ENCODE measurements at regions not wholly inside any gene's neighbourhood (a gene's known extent, or its start where the extent isn't known, plus 50 kb on each side); places are given as distances from the start of the nearest gene placed in this dataset.
A peak's percentile ranks its signal among the peaks of the same experiment; 100 is the strongest.

DNA sequence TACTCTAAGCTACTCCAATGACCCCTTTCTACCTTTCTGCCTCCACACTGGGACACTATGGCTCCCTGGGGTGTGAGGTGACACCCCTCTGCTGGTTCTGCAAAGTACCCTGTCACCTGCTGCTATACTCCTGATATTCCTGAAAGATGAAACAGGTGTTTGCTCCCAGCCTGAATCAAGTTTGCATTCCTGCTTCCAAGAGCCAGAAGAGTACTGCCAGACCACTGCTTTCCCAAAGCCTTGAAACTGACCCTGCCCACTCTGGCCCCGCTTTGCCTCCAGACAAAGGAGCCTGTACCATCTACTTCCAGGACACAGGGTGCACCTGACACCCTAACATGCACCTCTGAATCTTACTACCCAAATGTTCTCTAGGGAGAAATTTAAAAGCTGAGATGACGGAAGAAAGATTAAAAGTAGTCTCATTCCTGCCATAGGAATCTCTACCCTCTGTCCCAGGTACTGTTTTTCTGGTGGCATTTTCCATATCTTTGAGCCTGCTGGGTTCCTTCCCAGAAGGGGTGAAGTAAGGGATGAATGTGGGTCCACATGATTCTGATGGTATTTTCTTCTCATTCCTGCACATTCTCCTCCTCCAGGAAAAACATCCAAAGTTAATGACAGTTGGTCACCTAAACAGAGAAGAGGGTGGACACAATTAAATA, 70.3 kb upstream of the DUSP10 start:
- H3K27me3 Mint-ChIP-seq, result peaks cover 4% of the 10 kb centered on the region
- no peak overlapping the region for H3K4me3 Mint-ChIP-seq
- no peak for DNase-seq
- no peak overlapping the region for H3K27ac Mint-ChIP-seq
- peaks cover 38% of the 10 kb centered on the region for H3K4me1 Mint-ChIP-seq
- H3K36me3 Mint-ChIP-seq (ENCODE audit: low read depth), result peaks cover 1% of the 10 kb centered on the region
- ATAC-seq, result no peak
- peaks cover 8% of the 10 kb centered on the region for H3K9me3 Mint-ChIP-seq

DNA sequence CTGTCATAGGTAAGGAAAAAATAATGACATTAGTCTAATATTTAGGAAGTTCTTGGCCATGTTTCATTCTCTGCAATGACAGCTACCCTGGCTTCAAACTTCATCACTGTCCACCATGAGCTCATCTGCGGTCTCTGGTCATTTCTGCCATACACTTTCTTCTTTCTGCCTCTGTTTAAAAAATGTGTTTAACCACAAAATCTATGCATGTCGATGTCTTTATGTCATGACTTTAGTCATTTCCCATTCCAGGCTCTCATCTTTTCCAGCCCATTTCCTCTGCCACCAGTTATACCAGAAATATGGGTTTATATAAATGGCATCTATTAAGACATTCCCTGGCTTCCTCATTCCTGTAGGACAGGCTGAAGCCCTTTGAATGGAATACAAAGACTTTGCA, 68.5 kb upstream of the DUSP10 start:
- peak overlapping the region; percentile 84 for H3K27ac Mint-ChIP-seq
- ATAC-seq (peak; percentile 33), DNase-seq (no peak)
- H3K27me3 Mint-ChIP-seq, result peaks cover 4% of the 10 kb centered on the region
- H3K9me3 Mint-ChIP-seq, result peaks cover 8% of the 10 kb centered on the region
- peaks cover 1% of the 10 kb centered on the region for H3K36me3 Mint-ChIP-seq (ENCODE audit: low read depth)
- peak overlapping the region; percentile 58 for H3K4me3 Mint-ChIP-seq
- H3K4me1 Mint-ChIP-seq, result peaks cover 51% of the 10 kb centered on the region

DNA sequence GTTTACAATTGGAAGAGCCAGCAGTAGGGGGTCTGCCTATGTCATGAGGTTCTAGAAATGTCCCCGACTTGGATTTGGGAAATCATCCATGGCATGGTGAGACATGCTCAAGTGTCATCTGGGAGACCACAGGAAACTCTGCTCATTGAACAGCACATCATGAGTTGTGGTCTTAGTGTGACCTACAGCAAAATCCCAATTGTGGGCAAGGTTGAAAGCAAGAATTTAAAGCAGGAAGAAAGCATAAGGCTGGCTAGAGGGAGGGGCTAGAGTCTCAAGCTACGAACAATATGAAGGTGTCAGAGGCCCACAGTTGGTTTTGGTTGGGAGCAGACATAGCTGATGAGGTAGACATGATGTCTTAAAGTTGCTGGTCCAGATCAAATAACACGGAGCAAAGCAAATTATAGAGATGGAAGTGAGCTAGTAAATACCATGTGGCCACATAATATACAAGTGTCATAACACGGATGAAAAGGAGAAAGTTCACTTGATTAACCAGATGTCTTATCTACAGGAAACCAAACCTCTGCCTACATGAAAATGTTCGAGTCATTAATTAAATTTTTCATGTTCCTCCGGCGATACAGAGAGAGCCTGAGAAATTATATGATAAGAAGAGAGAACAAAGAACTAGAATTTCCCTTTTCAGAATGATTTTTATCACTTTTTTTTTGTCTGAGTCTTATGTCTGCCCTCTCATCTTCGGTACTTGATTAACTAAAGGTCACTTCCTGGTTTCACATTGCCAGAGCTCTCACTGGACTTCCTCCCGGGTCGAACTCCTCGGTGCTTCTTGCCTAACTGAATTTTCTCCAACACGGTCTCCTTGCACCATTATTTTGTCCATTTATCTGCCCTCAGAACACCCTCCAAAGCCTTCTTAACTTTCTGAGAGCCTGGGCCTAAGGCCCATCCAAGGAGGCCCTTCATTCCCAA, 67.5 kb upstream of the DUSP10 start:
- H3K4me3 Mint-ChIP-seq, result peak overlapping the region; percentile 31
- DNase-seq (no peak), ATAC-seq (peak; percentile 78)
- peaks cover 4% of the 10 kb centered on the region for H3K27me3 Mint-ChIP-seq
- H3K36me3 Mint-ChIP-seq (ENCODE audit: low read depth), result peaks cover 1% of the 10 kb centered on the region
- peaks cover 59% of the 10 kb centered on the region for H3K4me1 Mint-ChIP-seq
- peaks cover 8% of the 10 kb centered on the region for H3K9me3 Mint-ChIP-seq
- peak overlapping the region; percentile 84 for H3K27ac Mint-ChIP-seq

DNA sequence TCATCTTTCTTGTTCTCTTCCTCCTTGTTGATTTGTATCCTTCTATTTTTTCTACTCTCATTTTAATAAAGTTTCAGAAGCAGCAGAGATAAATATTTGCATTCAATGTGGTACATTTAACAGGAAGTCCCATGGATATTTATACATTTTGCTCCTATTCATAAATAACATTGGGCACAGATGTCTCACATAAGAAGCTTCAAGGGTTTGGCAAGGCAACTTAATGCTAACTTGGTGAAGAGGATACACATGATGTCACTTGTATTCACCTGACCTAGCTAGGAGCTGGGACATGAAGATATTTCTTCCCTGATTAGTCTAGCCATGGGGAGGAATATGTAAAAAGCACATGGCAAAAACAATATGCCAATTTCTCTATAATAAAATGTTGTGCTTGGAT, 65.1 kb upstream of the DUSP10 start:
- H3K4me3 Mint-ChIP-seq, result no peak overlapping the region
- ATAC-seq, result no peak

DNA sequence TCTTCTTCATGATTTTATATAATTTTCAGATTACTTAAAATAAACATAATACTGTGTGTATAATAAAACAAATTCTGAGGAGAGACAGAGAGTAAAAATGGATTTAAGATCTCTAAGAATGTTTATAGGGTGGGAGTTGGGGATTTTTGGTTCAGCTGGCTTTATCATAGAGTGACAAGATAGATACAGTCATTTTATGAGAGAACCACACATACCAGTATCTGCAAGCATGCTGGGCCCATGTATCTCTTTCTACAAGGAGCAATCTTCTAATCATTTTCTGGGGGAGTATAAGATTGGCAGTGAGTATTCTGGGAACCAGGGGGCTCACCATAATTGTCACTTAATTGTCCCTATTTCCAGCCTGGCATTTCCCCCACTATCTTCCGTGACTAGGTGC, 64.3 kb upstream of the DUSP10 start:
- H3K27me3 Mint-ChIP-seq, result no peaks in the 10 kb centered on the region
- H3K4me3 Mint-ChIP-seq, result no peak overlapping the region
- DNase-seq (no peak), ATAC-seq (no peak)
- H3K27ac Mint-ChIP-seq, result no peak overlapping the region
- peaks cover 8% of the 10 kb centered on the region for H3K9me3 Mint-ChIP-seq
- peaks cover 1% of the 10 kb centered on the region for H3K36me3 Mint-ChIP-seq (ENCODE audit: low read depth)
- peaks cover 67% of the 10 kb centered on the region for H3K4me1 Mint-ChIP-seq

More for the DNA sequence above, 65.1 kb upstream of the DUSP10 start:
- peaks cover 1% of the 10 kb centered on the region for H3K36me3 Mint-ChIP-seq (ENCODE audit: low read depth)
- no peak overlapping the region for H3K27ac Mint-ChIP-seq
- no peak for DNase-seq
- peaks cover 8% of the 10 kb centered on the region for H3K9me3 Mint-ChIP-seq
- peaks cover 64% of the 10 kb centered on the region for H3K4me1 Mint-ChIP-seq
- no peaks in the 10 kb centered on the region for H3K27me3 Mint-ChIP-seq

DNA sequence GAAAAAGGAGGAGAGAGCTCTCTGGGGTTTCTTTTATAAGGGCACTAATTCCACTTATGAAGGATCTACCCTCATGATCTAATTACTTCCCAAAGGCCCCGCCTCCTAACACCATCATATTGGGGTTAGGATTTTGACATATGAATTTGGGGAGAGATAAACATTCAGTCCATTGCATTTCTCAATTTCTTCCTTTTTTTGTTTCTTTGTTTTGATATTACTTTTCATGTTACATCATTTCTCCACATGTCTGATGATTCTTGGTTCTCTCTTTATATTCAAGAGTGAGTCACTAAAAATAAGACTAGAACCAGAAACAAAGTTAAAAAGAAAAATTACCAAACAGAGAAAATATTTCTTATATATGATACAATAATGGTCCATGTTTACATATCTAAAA, 63.2 kb upstream of the DUSP10 start:
- Mint-ChIP-seq H3K36me3 (ENCODE audit: low read depth) (peaks cover 3% of the 10 kb centered on the region), H3K4me3 (no peak overlapping the region), H3K4me1 (peaks cover 61% of the 10 kb centered on the region), H3K9me3 (peaks cover 12% of the 10 kb centered on the region), H3K27me3 (no peaks in the 10 kb centered on the region), H3K27ac (no peak overlapping the region)
- DNase-seq (no peak), ATAC-seq (no peak)

DNA sequence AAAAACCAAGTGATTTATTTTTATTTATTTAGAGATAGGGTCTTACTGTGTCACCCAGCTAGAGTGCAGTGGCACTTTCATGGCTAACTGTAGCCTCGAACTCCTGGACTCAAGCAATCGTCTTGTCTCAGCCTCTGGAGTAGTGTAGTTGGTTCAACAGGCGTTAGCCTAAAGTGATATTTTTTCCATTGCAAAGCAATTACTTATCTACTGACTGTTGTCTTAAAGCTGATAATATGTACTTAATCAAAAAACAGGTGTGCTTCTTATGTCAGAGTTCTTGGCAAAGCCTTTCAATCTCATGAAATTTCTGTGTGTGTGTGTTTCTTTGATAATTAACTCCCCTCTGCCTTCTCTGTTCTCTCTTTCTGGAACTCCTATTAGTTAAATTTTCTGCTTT, 62.4 kb upstream of the DUSP10 start:
- H3K4me1 Mint-ChIP-seq, result peaks cover 54% of the 10 kb centered on the region
- ATAC-seq, result no peak
- peaks cover 16% of the 10 kb centered on the region for H3K9me3 Mint-ChIP-seq
- H3K4me3 Mint-ChIP-seq, result no peak overlapping the region
- DNase-seq, result no peak
- peaks cover 6% of the 10 kb centered on the region for H3K36me3 Mint-ChIP-seq (ENCODE audit: low read depth)
- no peaks in the 10 kb centered on the region for H3K27me3 Mint-ChIP-seq
- no peak overlapping the region for H3K27ac Mint-ChIP-seq

DNA sequence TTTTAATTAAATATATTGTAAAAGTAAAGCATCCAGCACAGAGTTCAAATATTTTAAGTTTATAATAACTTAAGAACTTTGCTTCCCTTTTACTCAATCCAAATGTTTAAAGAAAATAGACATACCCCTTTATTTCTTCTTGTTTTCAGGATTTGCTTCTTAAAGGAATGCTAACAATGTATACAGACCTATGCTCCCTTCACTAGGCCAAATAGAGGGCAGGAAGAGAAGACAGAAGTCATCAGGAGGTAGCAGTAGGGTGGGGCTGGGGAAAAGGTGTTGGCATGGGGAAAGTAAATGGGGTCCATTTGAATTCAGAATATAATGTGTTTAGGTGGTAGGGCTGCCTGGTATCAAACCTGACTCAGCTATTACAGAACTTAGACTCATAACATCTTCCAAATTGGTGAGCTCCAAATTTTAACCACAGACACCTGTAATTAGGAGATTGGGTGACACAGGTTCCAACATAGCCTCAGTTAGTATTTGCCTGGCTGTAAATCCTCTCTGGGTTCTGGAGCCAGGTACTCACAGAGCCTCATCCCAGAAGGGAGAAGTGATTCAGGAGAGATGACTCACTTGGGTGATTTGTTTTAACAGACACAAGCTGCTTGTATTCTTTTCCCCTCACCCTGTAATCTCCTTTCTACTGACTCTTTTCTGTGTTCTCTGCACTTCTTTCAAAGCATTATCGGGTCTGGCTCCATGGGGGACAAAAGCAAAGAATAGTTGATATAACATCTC, 60.1 kb upstream of the DUSP10 start:
- H3K4me3 Mint-ChIP-seq, result no peak overlapping the region
- ATAC-seq (peak; percentile 61), DNase-seq (no peak)
- H3K27ac Mint-ChIP-seq, result no peak overlapping the region
- peaks cover 38% of the 10 kb centered on the region for H3K4me1 Mint-ChIP-seq
- H3K27me3 Mint-ChIP-seq, result no peaks in the 10 kb centered on the region
- H3K36me3 Mint-ChIP-seq (ENCODE audit: low read depth), result peaks cover 8% of the 10 kb centered on the region
- peaks cover 12% of the 10 kb centered on the region for H3K9me3 Mint-ChIP-seq

DNA sequence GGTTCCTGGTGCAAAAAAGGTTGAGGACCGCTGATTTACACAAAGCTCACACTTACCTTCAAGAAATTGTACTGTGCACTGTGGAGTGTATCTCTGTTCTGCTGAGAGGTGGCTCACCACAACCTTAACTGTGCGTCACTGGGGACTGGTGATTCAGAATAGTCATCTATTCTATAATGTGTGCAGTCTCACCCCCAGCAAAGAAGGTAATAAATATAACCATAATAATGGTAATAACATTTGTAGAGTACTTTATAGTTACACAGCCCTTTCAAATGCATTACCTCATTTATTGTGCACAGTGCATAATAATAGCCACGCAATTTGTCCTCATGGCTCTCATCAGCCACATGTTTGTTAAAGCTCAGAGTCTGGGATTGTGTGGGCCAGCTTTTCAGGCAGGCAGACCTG, 59.4 kb upstream of the DUSP10 start:
- peaks cover 12% of the 10 kb centered on the region for H3K9me3 Mint-ChIP-seq
- no peak overlapping the region for H3K4me3 Mint-ChIP-seq
- no peak overlapping the region for H3K27ac Mint-ChIP-seq
- DNase-seq (no peak), ATAC-seq (peak; percentile 88)
- H3K27me3 Mint-ChIP-seq, result no peaks in the 10 kb centered on the region
- H3K4me1 Mint-ChIP-seq, result peaks cover 38% of the 10 kb centered on the region
- peaks cover 8% of the 10 kb centered on the region for H3K36me3 Mint-ChIP-seq (ENCODE audit: low read depth)

DNA sequence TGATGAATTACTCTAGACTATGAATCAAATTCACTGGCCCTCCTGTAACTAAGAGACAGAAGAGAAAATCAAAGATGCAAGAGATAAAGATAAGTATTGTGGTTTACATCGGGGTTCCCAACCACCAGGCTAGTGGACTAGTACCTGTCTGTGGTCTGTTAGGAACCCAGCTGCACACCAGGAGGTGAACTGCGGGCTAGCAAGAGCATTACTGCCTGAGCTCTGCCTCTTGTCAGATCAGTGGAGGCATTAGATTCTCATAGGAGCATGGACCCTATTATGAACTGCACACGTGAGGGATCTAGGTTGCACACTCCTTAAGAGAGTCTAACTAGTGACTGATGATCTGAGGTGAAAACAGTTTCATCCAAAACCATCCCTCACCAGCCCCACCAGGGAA, 58.9 kb upstream of the DUSP10 start:
- ATAC-seq (peak; percentile 53), DNase-seq (no peak)
- Mint-ChIP-seq H3K4me1 (peaks cover 41% of the 10 kb centered on the region), H3K27ac (no peak overlapping the region), H3K27me3 (no peaks in the 10 kb centered on the region), H3K36me3 (ENCODE audit: low read depth) (peaks cover 8% of the 10 kb centered on the region), H3K9me3 (peaks cover 12% of the 10 kb centered on the region), H3K4me3 (no peak overlapping the region)

DNA sequence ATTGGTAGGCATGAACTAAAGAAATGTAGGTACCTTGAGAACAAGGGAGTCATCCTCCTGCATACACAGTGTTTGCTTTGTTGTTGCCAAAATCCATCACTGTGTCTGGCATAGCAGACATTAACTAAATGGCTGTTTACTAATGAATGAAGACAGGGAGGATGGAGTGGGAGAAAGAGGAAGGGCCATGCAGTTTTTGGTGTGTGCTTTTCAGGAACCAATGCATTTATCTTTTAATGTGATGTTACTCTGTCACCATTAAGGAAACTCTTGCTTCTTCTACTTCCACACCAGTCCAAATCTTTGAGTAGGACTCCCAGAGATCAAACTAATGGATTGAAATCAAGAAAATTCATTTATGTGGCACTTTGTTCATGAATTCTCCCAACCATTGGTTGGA, 55.6 kb upstream of the DUSP10 start:
- Mint-ChIP-seq H3K4me1 (peaks cover 63% of the 10 kb centered on the region), H3K36me3 (ENCODE audit: low read depth) (peaks cover 10% of the 10 kb centered on the region), H3K4me3 (no peak overlapping the region), H3K27me3 (peaks cover 2% of the 10 kb centered on the region), H3K9me3 (peaks cover 14% of the 10 kb centered on the region), H3K27ac (no peak overlapping the region)
- DNase-seq (no peak), ATAC-seq (no peak)

DNA sequence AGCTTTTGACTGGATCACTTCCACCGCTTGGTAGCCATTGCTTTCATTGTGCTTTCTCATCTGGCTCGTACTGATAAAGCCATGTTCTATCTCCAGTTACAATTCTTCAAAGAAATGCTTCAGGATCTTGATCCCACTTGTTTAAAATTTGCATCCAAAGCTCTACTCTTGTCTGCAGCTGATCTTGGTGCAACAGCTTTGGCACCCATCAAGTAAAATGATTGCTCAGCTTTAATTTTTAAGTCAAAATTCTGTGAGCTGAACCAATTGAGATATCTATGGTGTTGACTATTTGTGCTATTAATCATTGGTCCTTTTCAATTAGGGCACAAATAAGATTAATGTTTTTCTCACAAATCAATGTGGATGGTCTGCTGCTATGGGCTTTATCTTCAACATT, 54.8 kb upstream of the DUSP10 start:
- H3K27me3 Mint-ChIP-seq, result peaks cover 2% of the 10 kb centered on the region
- peaks cover 14% of the 10 kb centered on the region for H3K9me3 Mint-ChIP-seq
- no peak overlapping the region for H3K27ac Mint-ChIP-seq
- DNase-seq (no peak), ATAC-seq (no peak)
- no peak overlapping the region for H3K4me3 Mint-ChIP-seq
- peaks cover 10% of the 10 kb centered on the region for H3K36me3 Mint-ChIP-seq (ENCODE audit: low read depth)
- H3K4me1 Mint-ChIP-seq, result peaks cover 63% of the 10 kb centered on the region

DNA sequence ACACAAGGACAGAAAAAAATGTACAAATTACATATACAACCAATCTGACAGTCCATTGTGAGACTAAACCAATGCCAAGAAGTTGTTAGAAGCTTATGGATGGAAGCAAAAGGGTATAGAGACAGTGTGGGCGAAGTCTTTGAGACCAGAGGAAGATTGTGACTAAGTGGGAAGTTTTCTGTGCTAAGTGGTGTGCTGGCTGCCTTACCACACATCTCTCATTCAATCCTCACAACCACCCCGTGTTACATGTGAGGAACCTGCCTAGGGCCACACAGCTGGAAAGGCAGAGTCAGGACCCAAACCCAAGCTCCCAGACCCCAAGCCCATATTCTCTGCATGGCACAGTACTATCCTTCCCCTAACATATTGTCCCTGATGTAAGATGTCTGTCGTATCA, 53.5 kb upstream of the DUSP10 start:
- peaks cover 60% of the 10 kb centered on the region for H3K4me1 Mint-ChIP-seq
- ATAC-seq (peak; percentile 73), DNase-seq (peak; percentile 41)
- peak overlapping the region; percentile 89 for H3K27ac Mint-ChIP-seq
- peak overlapping the region; percentile 65 for H3K4me3 Mint-ChIP-seq
- peaks cover 13% of the 10 kb centered on the region for H3K9me3 Mint-ChIP-seq
- H3K36me3 Mint-ChIP-seq (ENCODE audit: low read depth), result peaks cover 9% of the 10 kb centered on the region
- peaks cover 2% of the 10 kb centered on the region for H3K27me3 Mint-ChIP-seq

DNA sequence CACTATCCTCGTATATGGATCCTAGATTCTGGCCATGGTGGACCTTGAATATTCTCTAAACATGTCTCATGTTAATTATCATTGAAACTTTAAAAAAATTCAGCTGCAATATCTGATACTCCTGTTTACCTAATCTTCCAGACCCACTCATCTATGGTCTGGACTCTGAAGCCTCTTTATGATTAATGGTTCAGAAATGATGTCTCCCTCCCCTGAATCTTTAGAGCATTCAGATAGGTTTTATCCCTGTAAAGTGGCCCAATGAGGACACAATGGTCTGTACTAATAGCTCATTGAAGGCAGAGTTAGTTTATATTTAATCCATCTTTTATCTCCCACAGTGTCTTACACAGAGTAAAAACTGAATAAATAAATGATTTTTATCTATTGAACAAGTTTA, 53.0 kb upstream of the DUSP10 start:
- DNase-seq, result no peak
- H3K4me3 Mint-ChIP-seq, result peak overlapping the region; percentile 65
- peaks cover 7% of the 10 kb centered on the region for H3K36me3 Mint-ChIP-seq (ENCODE audit: low read depth)
- no peak for ATAC-seq
- H3K4me1 Mint-ChIP-seq, result peaks cover 60% of the 10 kb centered on the region
- H3K9me3 Mint-ChIP-seq, result peaks cover 11% of the 10 kb centered on the region
- H3K27ac Mint-ChIP-seq, result peak overlapping the region; percentile 89
- peaks cover 2% of the 10 kb centered on the region for H3K27me3 Mint-ChIP-seq
